Gastroesophageal sphincter (tissue), 4 donors: ENCODE measurements at regions not wholly inside any gene's neighbourhood (a gene's known extent, or its start where the extent isn't known, plus 50 kb on each side); places are given as distances from the start of the nearest gene placed in this dataset.

Source experiments
- ATAC-seq: fragments of 150-250 bp; one replicate; pipeline ENCODE4 v1.9.1; 2016; ENCODE audit warnings: mild to moderate bottlenecking, moderate library complexity
- H3K27ac ChIP-seq, 4 donors: fragments of 200-600 bp; sonication (generic) in 3 of 4; 1 replicate in 3 of 4; 2 replicates in 1 of 4; pipeline ENCODE4 v1.5.1; 2016 to 2019
- H3K27me3 ChIP-seq: fragments of 200-600 bp; sonication (generic); one replicate; pipeline ENCODE4 v1.5.1; 2019
- H3K36me3 ChIP-seq, 2 donors: fragments of 200-600 bp; sonication (generic); one replicate each; pipeline ENCODE4 v1.5.1; 2019; ENCODE audit warnings: control low read depth in 1 of 2
- H3K4me1 ChIP-seq, 3 donors: fragments of 200-600 bp; sonication (generic); 1 replicate in 2 of 3; 2 replicates in 1 of 3; pipeline ENCODE4 v1.5.1; 2016 to 2019; ENCODE audit warnings: control low read depth in 2 of 3
- H3K4me3 ChIP-seq, 2 donors: fragments of 200-600 bp; sonication (generic); one replicate each; pipeline ENCODE4 v1.5.1; 2019; ENCODE audit warnings: mild to moderate bottlenecking in 1 of 2, moderate library complexity in 1 of 2
- H3K9me3 ChIP-seq, 3 donors: fragments of 200-600 bp; sonication (generic); one replicate each; pipeline ENCODE4 v1.5.1; 2017 to 2019; ENCODE audit warnings: control low read depth in 2 of 3
- CTCF ChIP-seq, 4 experiments: fragments of 200-600 bp in 2 of 4; fragments of 450-650 bp in 2 of 4; sonication (generic) in 1 of 4; IDR thresholded peaks; one replicate each; pipeline ENCODE4 v1.5.1; 2017 to 2019; ENCODE audit warnings: antibody characterized with exemption in 4 of 4, mild to moderate bottlenecking in 2 of 4, moderate library complexity in 2 of 4
- EP300 ChIP-seq: sonication (generic); formaldehyde crosslinking; IDR thresholded peaks from one replicate; pipeline ENCODE4 v1.6.1; 2017; ENCODE audit warnings: antibody characterized with exemption, mild to moderate bottlenecking
- POLR2A ChIP-seq, 2 donors: fragments of 450-650 bp; IDR thresholded peaks; one replicate each; pipeline ENCODE4 v1.6.1; 2017; ENCODE audit warnings: antibody characterized with exemption in 2 of 2, mild to moderate bottlenecking in 2 of 2, moderate library complexity in 1 of 2
- POLR2AphosphoS5 ChIP-seq: sonication (generic); formaldehyde crosslinking; IDR thresholded peaks from one replicate; pipeline ENCODE4 v1.6.1; 2017; ENCODE audit warnings: antibody characterized with exemption
- WGBS, 2 donors: methylation state at CpG; one replicate each; pipeline ENCODE4 v1.1.5; 2018; ENCODE audit warnings: low coverage in 1 of 2; 5-methylcytosine and 5-hydroxymethylcytosine counted together

GRCh38 chr5:106940301-106940846 is 730.4 kb downstream of the EFNA5 start:
- ATAC-seq: no peak
- 82 to 90% methylated on average over 5 to 8 of the region's 8 CpGs for WGBS, 2 donors

GRCh38 chr5:106923409-106923808 is 747.3 kb downstream of the EFNA5 start:
- Histone ChIP-seq H3K4me3 (no peak overlapping the region), H3K4me1 (no peaks in the 10 kb centered on the region), H3K36me3 (no peaks in the 10 kb centered on the region), H3K27me3 (no peaks in the 10 kb centered on the region), H3K9me3 (no peaks in the 10 kb centered on the region), H3K27ac (no peak overlapping the region)
- no peak for ATAC-seq
- TF ChIP-seq EP300 (no peak), CTCF (IDR thresholded peaks at IDR 0.05) (no peak), POLR2AphosphoS5 (no peak), POLR2A (IDR thresholded peaks at IDR 0.05) (no peak)
- WGBS, 2 donors: 100% methylated on average over 1 of the region's 1 CpG

More at GRCh38 chr5:106940301-106940846, 730.4 kb downstream of the EFNA5 start:
- H3K4me3 ChIP-seq: no peak overlapping the region
- no peaks in the 10 kb centered on the region for H3K36me3 ChIP-seq
- no peak for TF ChIP-seq POLR2AphosphoS5
- no peak for TF ChIP-seq CTCF (IDR thresholded peaks at IDR 0.05)
- TF ChIP-seq EP300: no peak
- TF ChIP-seq POLR2A (IDR thresholded peaks at IDR 0.05): no peak
- no peaks in the 10 kb centered on the region for H3K27me3 ChIP-seq
- H3K4me1 ChIP-seq: no peaks in the 10 kb centered on the region
- no peaks in the 10 kb centered on the region for H3K9me3 ChIP-seq
- H3K27ac ChIP-seq: no peak overlapping the region

- Histone ChIP-seq H3K4me3 (no peak overlapping the region), H3K27me3 (no peaks in the 10 kb centered on the region), H3K9me3 (no peaks in the 10 kb centered on the region), H3K27ac (no peak overlapping the region), H3K4me1 (no peaks in the 10 kb centered on the region), H3K36me3 (no peaks in the 10 kb centered on the region)
- ATAC-seq: no peak
- 48 to 74% methylated on average over 4 to 5 of the region's 5 CpGs for WGBS, 2 donors
- TF ChIP-seq POLR2A (IDR thresholded peaks at IDR 0.05) (no peak), EP300 (no peak), POLR2AphosphoS5 (no peak), CTCF (IDR thresholded peaks at IDR 0.05) (no peak)
These were observed 749.2 kb downstream of the EFNA5 start for GRCh38 chr5:106921567-106921966.

GRCh38 chr5:106910486-106910885 is 760.3 kb downstream of the EFNA5 start:
- TF ChIP-seq POLR2AphosphoS5: no peak
- no peak for TF ChIP-seq POLR2A (IDR thresholded peaks at IDR 0.05)
- no peak for TF ChIP-seq CTCF (IDR thresholded peaks at IDR 0.05)
- no peak for TF ChIP-seq EP300
- no peak overlapping the region for H3K27ac ChIP-seq
- H3K27me3 ChIP-seq: no peaks in the 10 kb centered on the region
- H3K4me1 ChIP-seq: no peaks in the 10 kb centered on the region
- no peaks in the 10 kb centered on the region for H3K9me3 ChIP-seq
- H3K4me3 ChIP-seq: no peak overlapping the region
- 64 to 75% methylated on average over 3 of the region's 3 CpGs for WGBS, 2 donors
- no peak for ATAC-seq
- no peaks in the 10 kb centered on the region for H3K36me3 ChIP-seq

- no peaks in the 10 kb centered on the region for H3K27me3 ChIP-seq
- no peaks in the 10 kb centered on the region for H3K9me3 ChIP-seq
- WGBS, 2 donors: 64 to 100% methylated on average over 1 of the region's 1 CpG
- ATAC-seq: no peak
- H3K27ac ChIP-seq: no peak overlapping the region
- H3K4me1 ChIP-seq: no peaks in the 10 kb centered on the region
- TF ChIP-seq CTCF (IDR thresholded peaks at IDR 0.05): no peak
- no peak for TF ChIP-seq EP300
- no peak for TF ChIP-seq POLR2AphosphoS5
- no peak for TF ChIP-seq POLR2A (IDR thresholded peaks at IDR 0.05)
- H3K4me3 ChIP-seq: no peak overlapping the region
- no peaks in the 10 kb centered on the region for H3K36me3 ChIP-seq
These were observed 761.0 kb downstream of the EFNA5 start for GRCh38 chr5:106909716-106910115.
